HEK293 (cell line): ENCODE measurements at regions not wholly inside any gene's neighbourhood (a gene's known extent, or its start where the extent isn't known, plus 50 kb on each side); places are given as distances from the start of the nearest gene placed in this dataset.

Experiments used
- CTCF ChIA-PET: fragments of 350-600 bp; formaldehyde crosslinking; extraction: SDS; loops from one replicate; lab custom pipeline; 2021; ENCODE audit warnings: antibody characterized with exemption; lab: Yijun Ruan, JAX
- POLR2A ChIA-PET: fragments of 300-600 bp; formaldehyde crosslinking; extraction: SDS; loops from one replicate; lab custom pipeline; 2020; ENCODE audit warnings: antibody characterized with exemption, inconsistent platforms; lab: Yijun Ruan, JAX
- H3K27ac ChIP-seq: fragments of 200-500 bp; sonication (Bioruptor generic); 2 replicates; pipeline ENCODE4 v1.5.1; 2014; ENCODE audit warnings: low read depth, low read length, control low read depth, inconsistent platforms; ENCODE audit errors: extremely low read depth
- H3K36me3 ChIP-seq, 2 experiments: fragments of 200-500 bp in 1 of 2; sonication (Bioruptor generic) in 1 of 2; 1 replicate in 1 of 2; 2 replicates in 1 of 2; pipeline ENCODE4 v1.5.1; 2014 to 2017; ENCODE audit warnings: inconsistent platforms in 2 of 2, low read length in 2 of 2; ENCODE audit not compliant: control insufficient read depth in 2 of 2, insufficient read depth in 1 of 2
- H3K4me1 ChIP-seq: fragments of 200-500 bp; sonication (Bioruptor generic); 2 replicates; pipeline ENCODE4 v1.5.1; 2014; ENCODE audit warnings: mild to moderate bottlenecking, low read length, inconsistent platforms; ENCODE audit not compliant: control insufficient read depth, insufficient read depth
- H3K4me3 ChIP-seq: 2 replicates; pipeline ENCODE4 v1.5.1; 2011; ENCODE audit warnings: low read depth, mild to moderate bottlenecking, control low read depth, low read length, moderate library complexity
- H3K9me3 ChIP-seq: fragments of 200-500 bp; sonication (Bioruptor generic); 2 replicates; pipeline ENCODE4 v1.5.1; 2014; ENCODE audit warnings: low read depth, low read length, inconsistent platforms; ENCODE audit not compliant: control insufficient read depth, insufficient read depth
- HOXD13 ChIP-seq: sonication (generic); formaldehyde crosslinking; IDR thresholded peaks from 2 replicates; pipeline ENCODE4 v1.8.0; 2022; ENCODE audit warnings: missing genetic modification reagents, borderline replicate concordance
- KLF1 ChIP-seq: fragments of 450-650 bp; formaldehyde crosslinking; IDR thresholded peaks from 2 replicates; pipeline ENCODE4 v1.5.1; 2016; ENCODE audit warnings: missing biosample characterization, missing genetic modification characterization
- KLF16 ChIP-seq: fragments of 450-650 bp; formaldehyde crosslinking; IDR thresholded peaks from 2 replicates; pipeline ENCODE4 v1.5.1; 2017; ENCODE audit warnings: missing biosample characterization, missing genetic modification characterization
- KLF8 ChIP-seq: fragments of 450-650 bp; formaldehyde crosslinking; IDR thresholded peaks from 2 replicates; pipeline ENCODE4 v1.5.1; 2016; ENCODE audit warnings: missing biosample characterization, missing genetic modification characterization
- MYNN ChIP-seq: fragments of 450-650 bp; formaldehyde crosslinking; IDR thresholded peaks from 2 replicates; pipeline ENCODE4 v1.5.1; 2016; ENCODE audit warnings: missing biosample characterization, missing genetic modification characterization, borderline replicate concordance
- PBX3 ChIP-seq: sonication (generic); formaldehyde crosslinking; IDR thresholded peaks from 2 replicates; pipeline ENCODE4 v1.8.1; 2022; ENCODE audit warnings: mild to moderate bottlenecking, moderate library complexity, missing genetic modification reagents
- PRDM6 ChIP-seq: fragments of 450-650 bp; formaldehyde crosslinking; IDR thresholded peaks from 2 replicates; pipeline ENCODE4 v1.5.1; 2017; ENCODE audit warnings: missing biosample characterization, missing genetic modification characterization
- SETDB1 ChIP-seq: IDR thresholded peaks from one replicate; pipeline ENCODE4 v1.6.1; 2017; ENCODE audit warnings: mild to moderate bottlenecking, low read length, moderate library complexity, mixed read lengths; ENCODE audit not compliant: insufficient read length
- ZNF16 ChIP-seq: fragments of 450-650 bp; formaldehyde crosslinking; IDR thresholded peaks from 2 replicates; pipeline ENCODE4 v1.5.1; 2016; ENCODE audit warnings: low read depth, missing biosample characterization, missing genetic modification characterization
- ZNF175 ChIP-seq: fragments of 450-650 bp; formaldehyde crosslinking; IDR thresholded peaks from 2 replicates; pipeline ENCODE4 v1.5.1; 2016; ENCODE audit warnings: missing biosample characterization, missing genetic modification characterization
- ZNF223 ChIP-seq: fragments of 450-650 bp; formaldehyde crosslinking; IDR thresholded peaks from 2 replicates; pipeline ENCODE4 v1.5.1; 2016; ENCODE audit warnings: missing biosample characterization, missing genetic modification characterization
- ZNF239 ChIP-seq: fragments of 450-650 bp; formaldehyde crosslinking; IDR thresholded peaks from 2 replicates; pipeline ENCODE4 v1.5.1; 2016; ENCODE audit warnings: missing biosample characterization, missing genetic modification characterization
- ZNF488 ChIP-seq: fragments of 450-650 bp; formaldehyde crosslinking; IDR thresholded peaks from 2 replicates; pipeline ENCODE4 v1.5.1; 2016; ENCODE audit warnings: missing biosample characterization, missing genetic modification characterization
- ZNF626 ChIP-seq: fragments of 450-650 bp; sonication (Bioruptor Pico); formaldehyde crosslinking; IDR thresholded peaks from 2 replicates; pipeline ENCODE4 v1.5.1; 2018; ENCODE audit warnings: missing biosample characterization, missing genetic modification characterization, inconsistent platforms
- ZNF660 ChIP-seq: fragments of 450-650 bp; IDR thresholded peaks from 2 replicates; pipeline ENCODE4 v1.5.1; 2018; ENCODE audit warnings: missing biosample characterization, mild to moderate bottlenecking, missing genetic modification characterization
- ZNF664 ChIP-seq: fragments of 450-650 bp; formaldehyde crosslinking; IDR thresholded peaks from 2 replicates; pipeline ENCODE4 v1.5.1; 2016; ENCODE audit warnings: missing biosample characterization, missing genetic modification characterization
- TF ChIP-seq, protein P1 (sequence below): fragments of 450-650 bp; formaldehyde crosslinking; IDR thresholded peaks from 2 replicates; pipeline ENCODE4 v1.5.1; 2016; ENCODE audit warnings: missing biosample characterization, missing genetic modification characterization
- TF ChIP-seq, protein P2 (sequence below): fragments of 450-650 bp; formaldehyde crosslinking; IDR thresholded peaks from 2 replicates; pipeline ENCODE4 v1.5.1; 2016; ENCODE audit warnings: missing biosample characterization, missing genetic modification characterization

GRCh38 chr12:19808371-19808770, 369.1 kb downstream of the AEBP2 start:
- Histone ChIP-seq H3K36me3 (no peaks in the 10 kb centered on the region), H3K9me3 (no peaks in the 10 kb centered on the region), H3K4me3 (no peak overlapping the region), H3K4me1 (no peaks in the 10 kb centered on the region), H3K27ac (no peak overlapping the region)
- POLR2A ChIA-PET = no interaction called here
- TF ChIP-seq KLF1 (tag by site-specific recombination) = no peak
- no peak for TF ChIP-seq ZNF626 (tag by site-specific recombination)
- TF ChIP-seq ZNF175 (tag by site-specific recombination) = no peak
- TF ChIP-seq, protein P1, sequence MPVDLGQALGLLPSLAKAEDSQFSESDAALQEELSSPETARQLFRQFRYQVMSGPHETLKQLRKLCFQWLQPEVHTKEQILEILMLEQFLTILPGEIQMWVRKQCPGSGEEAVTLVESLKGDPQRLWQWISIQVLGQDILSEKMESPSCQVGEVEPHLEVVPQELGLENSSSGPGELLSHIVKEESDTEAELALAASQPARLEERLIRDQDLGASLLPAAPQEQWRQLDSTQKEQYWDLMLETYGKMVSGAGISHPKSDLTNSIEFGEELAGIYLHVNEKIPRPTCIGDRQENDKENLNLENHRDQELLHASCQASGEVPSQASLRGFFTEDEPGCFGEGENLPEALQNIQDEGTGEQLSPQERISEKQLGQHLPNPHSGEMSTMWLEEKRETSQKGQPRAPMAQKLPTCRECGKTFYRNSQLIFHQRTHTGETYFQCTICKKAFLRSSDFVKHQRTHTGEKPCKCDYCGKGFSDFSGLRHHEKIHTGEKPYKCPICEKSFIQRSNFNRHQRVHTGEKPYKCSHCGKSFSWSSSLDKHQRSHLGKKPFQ (tag by site-specific recombination) = no peak
- CTCF ChIA-PET = no interaction called here

- POLR2A ChIA-PET = no interaction called here
- H3K9me3 ChIP-seq = no peaks in the 10 kb centered on the region
- CTCF ChIA-PET = no interaction called here
Observed at GRCh38 chr12:19810213-19810612, 370.9 kb downstream of the AEBP2 start.

More at GRCh38 chr12:19810213-19810612, 370.9 kb downstream of the AEBP2 start:
- H3K36me3 ChIP-seq = no peaks in the 10 kb centered on the region
- TF ChIP-seq PRDM6 (tag by site-specific recombination) (no peak), ZNF239 (tag by site-specific recombination) (no peak), HOXD13 (no peak), ZNF223 (tag by site-specific recombination) (no peak), ZNF488 (tag by site-specific recombination) (no peak), ZNF664 (no peak), MYNN (tag by site-specific recombination) (no peak), KLF8 (tag by site-specific recombination) (no peak), SETDB1 (no peak), PBX3 (CRISPR knock-in tag) (no peak), KLF16 (no peak), ZNF16 (tag by site-specific recombination) (no peak), ZNF660 (tag by site-specific recombination) (no peak)
- TF ChIP-seq, protein P2, sequence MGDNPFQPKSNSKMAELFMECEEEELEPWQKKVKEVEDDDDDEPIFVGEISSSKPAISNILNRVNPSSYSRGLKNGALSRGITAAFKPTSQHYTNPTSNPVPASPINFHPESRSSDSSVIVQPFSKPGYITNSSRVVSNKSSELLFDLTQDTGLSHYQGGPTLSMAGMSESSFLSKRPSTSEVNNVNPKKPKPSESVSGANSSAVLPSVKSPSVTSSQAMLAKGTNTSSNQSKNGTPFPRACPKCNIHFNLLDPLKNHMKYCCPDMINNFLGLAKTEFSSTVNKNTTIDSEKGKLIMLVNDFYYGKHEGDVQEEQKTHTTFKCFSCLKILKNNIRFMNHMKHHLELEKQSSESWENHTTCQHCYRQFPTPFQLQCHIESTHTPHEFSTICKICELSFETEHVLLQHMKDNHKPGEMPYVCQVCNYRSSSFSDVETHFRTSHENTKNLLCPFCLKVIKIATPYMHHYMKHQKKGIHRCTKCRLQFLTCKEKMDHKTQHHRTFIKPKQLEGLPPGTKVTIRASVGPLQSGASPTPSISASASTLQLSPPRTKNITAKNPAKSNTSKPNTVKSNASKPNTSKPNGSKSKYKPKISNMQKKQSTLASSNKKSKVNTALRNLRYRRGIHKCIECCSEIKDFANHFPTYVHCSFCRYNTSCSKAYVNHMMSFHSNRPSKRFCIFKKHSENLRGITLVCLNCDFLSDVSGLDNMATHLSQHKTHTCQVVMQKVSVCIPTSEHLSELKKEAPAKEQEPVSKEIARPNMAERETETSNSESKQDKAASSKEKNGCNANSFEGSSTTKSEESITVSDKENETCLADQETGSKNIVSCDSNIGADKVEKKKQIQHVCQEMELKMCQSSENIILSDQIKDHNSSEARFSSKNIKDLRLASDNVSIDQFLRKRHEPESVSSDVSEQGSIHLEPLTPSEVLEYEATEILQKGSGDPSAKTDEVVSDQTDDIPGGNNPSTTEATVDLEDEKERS (tag by site-specific recombination) = no peak
- TF ChIP-seq, all 188 proteins: peak for 0
- no peaks in the 10 kb centered on the region for H3K4me1 ChIP-seq
- H3K27ac ChIP-seq = no peak overlapping the region
- no peak overlapping the region for H3K4me3 ChIP-seq
